ENCODE measurements at regions not wholly inside any gene's neighbourhood (a gene's known extent, or its start where the extent isn't known, plus 50 kb on each side); places are given as distances from the start of the nearest gene placed in this dataset.

DNA sequence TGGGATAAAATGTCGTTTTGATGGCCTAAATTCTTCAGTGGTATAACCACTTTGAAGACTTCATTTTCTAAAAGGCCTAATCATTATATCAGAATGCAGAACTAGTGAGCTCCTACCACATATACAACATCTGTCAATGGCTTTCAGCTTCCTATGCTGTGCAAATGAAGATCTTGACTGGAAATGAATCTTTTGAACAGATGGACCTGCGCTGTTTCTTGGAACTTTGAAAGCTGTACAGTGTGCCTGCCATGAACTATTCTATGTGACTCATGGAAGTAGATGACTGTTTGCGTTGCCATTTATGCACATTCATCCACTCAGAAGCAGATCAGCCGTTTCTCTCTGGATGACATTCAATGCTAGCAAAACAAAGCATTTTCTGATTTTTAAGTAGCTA lies 542.2 kb upstream of the USP15 start:
- no peaks in the 10 kb centered on the region for H3K27me3 ChIP-seq (ENCODE audit: control insufficient read depth in 2 of 2, insufficient read depth in 2 of 2, low read length in 2 of 2)
- ATAC-seq (no peak), DNase-seq (ENCODE audit: extremely low read depth in 1 of 4, low spot score in 3 of 4) (no peak), FAIRE-seq (no peak)
- BruUV-seq (replicated peaks), result no TSS peak
- no peak overlapping the region for H2AFZ ChIP-seq (ENCODE audit: low read depth, low read length)
- intact Hi-C loops (cut with micrococcal nuclease), result no loop called here
- H3K79me2 ChIP-seq (ENCODE audit: control insufficient read depth, insufficient read depth, low read length), result no peaks in the 10 kb centered on the region
- H3K36me3 ChIP-seq (ENCODE audit: control insufficient read depth, insufficient read depth, low read length), result no peaks in the 10 kb centered on the region
- no peaks in the 10 kb centered on the region for H3K9me1 ChIP-seq (ENCODE audit: control insufficient read depth, insufficient read depth, low read length)
- H4K20me1 ChIP-seq (replicated peaks; ENCODE audit: control insufficient read depth, insufficient read depth, low read length), result no peaks in the 10 kb centered on the region
- H3K4me2 ChIP-seq (ENCODE audit: insufficient read depth, low read length), result no peak overlapping the region
- no peak overlapping the region for H3K4me3 ChIP-seq
- H3K9ac ChIP-seq (ENCODE audit: insufficient read depth in 1 of 2, low read depth in 2 of 2, low read length in 2 of 2), result no peak overlapping the region
- TF ChIP-seq, protein P1, sequence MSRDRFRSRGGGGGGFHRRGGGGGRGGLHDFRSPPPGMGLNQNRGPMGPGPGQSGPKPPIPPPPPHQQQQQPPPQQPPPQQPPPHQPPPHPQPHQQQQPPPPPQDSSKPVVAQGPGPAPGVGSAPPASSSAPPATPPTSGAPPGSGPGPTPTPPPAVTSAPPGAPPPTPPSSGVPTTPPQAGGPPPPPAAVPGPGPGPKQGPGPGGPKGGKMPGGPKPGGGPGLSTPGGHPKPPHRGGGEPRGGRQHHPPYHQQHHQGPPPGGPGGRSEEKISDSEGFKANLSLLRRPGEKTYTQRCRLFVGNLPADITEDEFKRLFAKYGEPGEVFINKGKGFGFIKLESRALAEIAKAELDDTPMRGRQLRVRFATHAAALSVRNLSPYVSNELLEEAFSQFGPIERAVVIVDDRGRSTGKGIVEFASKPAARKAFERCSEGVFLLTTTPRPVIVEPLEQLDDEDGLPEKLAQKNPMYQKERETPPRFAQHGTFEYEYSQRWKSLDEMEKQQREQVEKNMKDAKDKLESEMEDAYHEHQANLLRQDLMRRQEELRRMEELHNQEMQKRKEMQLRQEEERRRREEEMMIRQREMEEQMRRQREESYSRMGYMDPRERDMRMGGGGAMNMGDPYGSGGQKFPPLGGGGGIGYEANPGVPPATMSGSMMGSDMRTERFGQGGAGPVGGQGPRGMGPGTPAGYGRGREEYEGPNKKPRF (IDR thresholded peaks at IDR 0.05; ENCODE audit: low read depth, low read length), result no peak
- TF ChIP-seq FOSL1 (tag; conservative IDR thresholded peaks at IDR 0.05) (no peak), JUNB (CRISPR knock-in tag; conservative IDR thresholded peaks at IDR 0.05) (no peak), PHB2 (IDR thresholded peaks at IDR 0.05; ENCODE audit: low read depth) (no peak), CBX5 (IDR thresholded peaks at IDR 0.05; ENCODE audit: borderline replicate concordance, low read depth) (no peak), ZNF133 (CRISPR knock-in tag; IDR thresholded peaks at IDR 0.05) (no peak), BCL6 (CRISPR knock-in tag; IDR thresholded peaks at IDR 0.05) (no peak), SNRNP70 (optimal IDR thresholded peaks at IDR 0.05; ENCODE audit: low read depth, low read length) (no peak), DNMT1 (IDR thresholded peaks at IDR 0.05) (no peak), PHF8 (IDR thresholded peaks at IDR 0.05; ENCODE audit: borderline replicate concordance, low read length) (no peak), ZNF830 (CRISPR knock-in tag; IDR thresholded peaks at IDR 0.05) (no peak), RBBP5 (IDR thresholded peaks at IDR 0.05; ENCODE audit: borderline replicate concordance, insufficient read depth, low read length, poor library complexity, severe bottlenecking) (no peak)
- ChIA-PET POLR2A (no interaction called here), CTCF (ENCODE audit: low intra/inter-chr PET ratio) (no interaction called here)
- H3K4me1 ChIP-seq (replicated peaks in 1 of 2; ENCODE audit: control insufficient read depth in 2 of 2, insufficient read depth in 2 of 2, low read length in 2 of 2), result no peaks in the 10 kb centered on the region
- 5% methylated on average over 4 of the region's 4 CpGs for WGBS (ENCODE audit: insufficient coverage, low coverage, missing lambda C conversion rate)
- no peaks in the 10 kb centered on the region for H3K9me3 ChIP-seq (replicated peaks; ENCODE audit: control insufficient read depth, insufficient read depth, low read depth, low read length)
- in situ Hi-C loops (cut with MboI), result no loop called here
- H3K27ac ChIP-seq (ENCODE audit: extremely low read depth, low read depth, low read length), result no peak overlapping the region

Data from K562 (cell line).